ENCODE measurements at regions not wholly inside any gene's neighbourhood (a gene's known extent, or its start where the extent isn't known, plus 50 kb on each side); places are given as distances from the start of the nearest gene placed in this dataset.
"Not testable (repeated sequence)": the region's sequence is repeated elsewhere in the genome, so short reads cannot be mapped to it uniquely, and the experiment has no call there.

- not testable (repeated sequence) for H3K4me1 ChIP-seq (ENCODE audit: control insufficient read depth, low read depth, low read length); H3K4me3 ChIP-seq (ENCODE audit: low read length); H3K9ac ChIP-seq (ENCODE audit: low read length); H3K9me3 ChIP-seq (ENCODE audit: control insufficient read depth, low read depth, low read length); H3K27ac ChIP-seq (ENCODE audit: low read length); H3K36me3 ChIP-seq (ENCODE audit: control insufficient read depth, low read depth, low read length); H3K27me3 ChIP-seq (ENCODE audit: control insufficient read depth, insufficient read depth, low read length)
Measured at GRCh38 chr1:120357046-120357445, 57.8 kb upstream of the NBPF8 start.

- not testable (repeated sequence) for H3K4me3 ChIP-seq (ENCODE audit: low read length); H3K4me1 ChIP-seq (ENCODE audit: control insufficient read depth, low read depth, low read length); H3K27ac ChIP-seq (ENCODE audit: low read length); H3K36me3 ChIP-seq (ENCODE audit: control insufficient read depth, low read depth, low read length); H3K9me3 ChIP-seq (ENCODE audit: control insufficient read depth, low read depth, low read length); H3K27me3 ChIP-seq (ENCODE audit: control insufficient read depth, insufficient read depth, low read length); H3K9ac ChIP-seq (ENCODE audit: low read length)
Measured at GRCh38 chr1:120356170-120356569, 58.7 kb upstream of the NBPF8 start.

GRCh38 chr1:120354618-120355184 lies 60.1 kb upstream of the NBPF8 start:
- H3K4me3 ChIP-seq (ENCODE audit: low read length), result peak overlapping the region; percentile 47
- not testable (repeated sequence) for H3K36me3 ChIP-seq (ENCODE audit: control insufficient read depth, low read depth, low read length); H3K9me3 ChIP-seq (ENCODE audit: control insufficient read depth, low read depth, low read length); H3K27ac ChIP-seq (ENCODE audit: low read length); H3K27me3 ChIP-seq (ENCODE audit: control insufficient read depth, insufficient read depth, low read length); H3K4me1 ChIP-seq (ENCODE audit: control insufficient read depth, low read depth, low read length)
- H3K9ac ChIP-seq (ENCODE audit: low read length), result peak overlapping the region; percentile 65

- not testable (repeated sequence) for H3K27ac ChIP-seq (ENCODE audit: low read length)
Measured at GRCh38 chr1:120342231-120343073, 72.4 kb upstream of the NBPF8 start.

DNA sequence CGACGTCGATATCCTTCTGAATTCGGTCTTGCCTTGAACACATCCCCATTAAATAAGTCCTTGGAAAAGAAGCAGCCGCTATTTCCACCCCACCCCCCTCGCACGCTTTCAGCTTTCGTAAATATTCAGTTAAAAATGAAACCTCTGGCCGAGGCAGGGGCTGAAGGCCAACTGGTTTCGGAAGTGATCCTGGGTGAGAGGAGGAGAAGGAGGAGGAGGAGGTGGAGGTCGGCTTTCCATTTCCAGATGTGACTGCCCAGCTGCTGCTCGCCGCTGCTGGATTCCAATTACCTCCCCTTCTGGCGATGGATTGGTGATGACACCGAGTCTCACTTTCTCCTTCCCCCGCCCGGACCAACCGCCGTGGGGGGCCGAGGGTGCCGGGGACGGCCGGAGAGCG lies 73.1 kb upstream of the NBPF8 start:
- H3K27ac ChIP-seq (ENCODE audit: low read length); H3K9me3 ChIP-seq (ENCODE audit: control insufficient read depth, low read depth, low read length); H3K27me3 ChIP-seq (ENCODE audit: control insufficient read depth, insufficient read depth, low read length); H3K36me3 ChIP-seq (ENCODE audit: control insufficient read depth, low read depth, low read length); H3K4me1 ChIP-seq (ENCODE audit: control insufficient read depth, low read depth, low read length): not testable (repeated sequence)
- Histone ChIP-seq H3K4me3 (ENCODE audit: low read length) (peak overlapping the region; percentile 53), H3K9ac (ENCODE audit: low read length) (peak overlapping the region; percentile 22)

More at GRCh38 chr1:120342231-120343073, 72.4 kb upstream of the NBPF8 start:
- not testable (repeated sequence) for H3K36me3 ChIP-seq (ENCODE audit: control insufficient read depth, low read depth, low read length); H3K27me3 ChIP-seq (ENCODE audit: control insufficient read depth, insufficient read depth, low read length); H3K9me3 ChIP-seq (ENCODE audit: control insufficient read depth, low read depth, low read length); H3K9ac ChIP-seq (ENCODE audit: low read length); H3K4me1 ChIP-seq (ENCODE audit: control insufficient read depth, low read depth, low read length)
- peak overlapping the region; percentile 21 for H3K4me3 ChIP-seq (ENCODE audit: low read length)

GRCh38 chr1:120340838-120341751 lies 73.7 kb upstream of the NBPF8 start:
- not testable (repeated sequence) for H3K27me3 ChIP-seq (ENCODE audit: control insufficient read depth, insufficient read depth, low read length); H3K27ac ChIP-seq (ENCODE audit: low read length); H3K4me1 ChIP-seq (ENCODE audit: control insufficient read depth, low read depth, low read length); H3K9me3 ChIP-seq (ENCODE audit: control insufficient read depth, low read depth, low read length); H3K36me3 ChIP-seq (ENCODE audit: control insufficient read depth, low read depth, low read length)
- peak overlapping the region; percentile 53 for H3K4me3 ChIP-seq (ENCODE audit: low read length)
- peak overlapping the region; percentile 22 for H3K9ac ChIP-seq (ENCODE audit: low read length)

DNA sequence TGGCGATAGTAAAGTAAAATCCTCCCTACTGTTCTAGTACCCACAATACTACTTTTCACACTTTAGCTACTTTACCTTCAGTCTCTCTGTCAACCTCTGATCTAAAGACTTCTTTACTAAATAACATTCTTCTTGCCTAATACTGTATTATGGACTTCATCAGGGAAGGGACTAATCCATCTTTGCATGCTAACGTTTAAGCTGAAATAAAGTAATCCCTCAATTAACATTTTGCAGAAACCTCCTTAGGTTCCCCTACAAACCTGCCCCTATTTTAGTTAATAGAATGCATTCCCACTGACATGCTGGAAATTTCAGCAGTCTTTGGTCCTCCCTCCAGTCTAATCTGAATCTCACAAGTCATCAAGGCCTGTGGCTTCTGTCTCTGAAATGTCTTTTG lies 99.1 kb upstream of the NBPF8 start:
- H3K4me3 ChIP-seq (ENCODE audit: low read length); H3K9ac ChIP-seq (ENCODE audit: low read length); H3K9me3 ChIP-seq (ENCODE audit: control insufficient read depth, low read depth, low read length); H3K36me3 ChIP-seq (ENCODE audit: control insufficient read depth, low read depth, low read length); H3K27ac ChIP-seq (ENCODE audit: low read length); H3K27me3 ChIP-seq (ENCODE audit: control insufficient read depth, insufficient read depth, low read length); H3K4me1 ChIP-seq (ENCODE audit: control insufficient read depth, low read depth, low read length): not testable (repeated sequence)

DNA sequence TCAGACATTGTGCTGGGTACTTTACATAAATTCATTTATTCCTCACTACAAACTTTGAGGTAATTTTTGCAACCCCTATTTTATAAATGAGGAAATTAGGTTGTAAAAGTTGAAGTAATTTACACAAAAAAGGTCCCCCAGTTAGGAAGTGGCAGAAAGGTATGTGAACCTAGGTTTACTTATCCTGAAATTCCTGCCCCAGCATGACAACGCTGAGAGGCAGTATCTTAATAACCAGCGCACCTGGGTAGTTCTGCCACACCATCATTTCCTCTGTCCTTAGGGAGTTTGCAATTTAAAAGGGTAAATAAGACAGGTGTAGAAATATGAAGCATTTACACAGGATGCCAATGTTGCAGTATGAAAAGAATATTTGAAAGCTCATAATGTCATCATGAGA lies 102.9 kb upstream of the NBPF8 start:
- not testable (repeated sequence) for H3K4me3 ChIP-seq (ENCODE audit: low read length)

GRCh38 chr1:120308940-120309578 lies 105.8 kb upstream of the NBPF8 start:
- not testable (repeated sequence) for H3K27ac ChIP-seq (ENCODE audit: low read length); H3K9ac ChIP-seq (ENCODE audit: low read length); H3K4me1 ChIP-seq (ENCODE audit: control insufficient read depth, low read depth, low read length); H3K36me3 ChIP-seq (ENCODE audit: control insufficient read depth, low read depth, low read length); H3K9me3 ChIP-seq (ENCODE audit: control insufficient read depth, low read depth, low read length); H3K4me3 ChIP-seq (ENCODE audit: low read length); H3K27me3 ChIP-seq (ENCODE audit: control insufficient read depth, insufficient read depth, low read length)

More for the DNA sequence above, 102.9 kb upstream of the NBPF8 start:
- not testable (repeated sequence) for H3K9me3 ChIP-seq (ENCODE audit: control insufficient read depth, low read depth, low read length); H3K36me3 ChIP-seq (ENCODE audit: control insufficient read depth, low read depth, low read length); H3K9ac ChIP-seq (ENCODE audit: low read length); H3K27ac ChIP-seq (ENCODE audit: low read length); H3K27me3 ChIP-seq (ENCODE audit: control insufficient read depth, insufficient read depth, low read length); H3K4me1 ChIP-seq (ENCODE audit: control insufficient read depth, low read depth, low read length)

GRCh38 chr1:120305046-120305445 lies 109.8 kb upstream of the NBPF8 start:
- not testable (repeated sequence) for H3K4me3 ChIP-seq (ENCODE audit: low read length); H3K9ac ChIP-seq (ENCODE audit: low read length); H3K36me3 ChIP-seq (ENCODE audit: control insufficient read depth, low read depth, low read length)

GRCh38 chr1:120304341-120304740 lies 110.5 kb upstream of the NBPF8 start:
- H3K27me3 ChIP-seq (ENCODE audit: control insufficient read depth, insufficient read depth, low read length); H3K9ac ChIP-seq (ENCODE audit: low read length); H3K9me3 ChIP-seq (ENCODE audit: control insufficient read depth, low read depth, low read length); H3K36me3 ChIP-seq (ENCODE audit: control insufficient read depth, low read depth, low read length); H3K4me1 ChIP-seq (ENCODE audit: control insufficient read depth, low read depth, low read length); H3K4me3 ChIP-seq (ENCODE audit: low read length); H3K27ac ChIP-seq (ENCODE audit: low read length): not testable (repeated sequence)

More at GRCh38 chr1:120305046-120305445, 109.8 kb upstream of the NBPF8 start:
- H3K27ac ChIP-seq (ENCODE audit: low read length); H3K9me3 ChIP-seq (ENCODE audit: control insufficient read depth, low read depth, low read length); H3K27me3 ChIP-seq (ENCODE audit: control insufficient read depth, insufficient read depth, low read length); H3K4me1 ChIP-seq (ENCODE audit: control insufficient read depth, low read depth, low read length): not testable (repeated sequence)
